Stimulated activated memory B cell treated with anti-CD40 and anti-IgM and Interleukin-4, amounts not matched to agents 10 μg/mL and 1 μg/mL and 100 μg/mL, for 72 hours (primary cell): ENCODE measurements at regions not wholly inside any gene's neighbourhood (a gene's known extent, or its start where the extent isn't known, plus 50 kb on each side); places are given as distances from the start of the nearest gene placed in this dataset.

ENCODE experiments used
- ATAC-seq: fragments of 150-1000 bp; cut with Tn5 transposase; 2 replicates; pipeline ENCODE4 v1.10.0; 2021
- H3K27ac Mint-ChIP-seq: one replicate; pipeline ENCODE4 v1.8.0; 2022; ENCODE audit warnings: mild to moderate bottlenecking, mixed read lengths
- H3K27me3 Mint-ChIP-seq: one replicate; pipeline ENCODE4 v1.8.0; 2022; ENCODE audit warnings: mixed read lengths
- H3K36me3 Mint-ChIP-seq: one replicate; pipeline ENCODE4 v1.8.0; 2022; ENCODE audit warnings: mixed read lengths
- H3K4me1 Mint-ChIP-seq: one replicate; pipeline ENCODE4 v1.8.0; 2022; ENCODE audit warnings: mixed read lengths
- H3K4me3 Mint-ChIP-seq: one replicate; pipeline ENCODE4 v1.8.0; 2022; ENCODE audit warnings: mild to moderate bottlenecking, moderate library complexity, mixed read lengths
- H3K9me3 Mint-ChIP-seq: one replicate; pipeline ENCODE4 v1.8.0; 2022; ENCODE audit warnings: mixed read lengths

DNA sequence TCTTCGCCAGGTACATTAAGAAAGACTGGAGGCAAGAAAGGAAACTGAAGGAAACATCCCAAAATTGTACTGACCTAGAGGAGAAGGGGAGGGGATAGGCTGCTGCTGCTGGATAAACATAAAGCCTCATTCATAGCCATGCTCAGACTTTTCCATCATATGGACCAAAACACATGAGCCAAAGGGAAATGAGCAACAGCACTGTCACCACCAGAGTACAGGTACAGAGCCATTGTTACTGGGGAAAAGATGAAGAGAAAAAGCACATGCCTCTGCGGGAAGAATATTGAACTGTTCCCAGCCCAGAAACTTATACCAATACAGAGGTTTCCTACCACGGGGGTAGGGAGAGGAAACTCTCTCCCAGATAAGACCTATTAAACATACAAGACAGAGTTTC is 861.9 kb downstream of the NTRK3 start:
- H3K4me1 Mint-ChIP-seq, result no peaks in the 10 kb centered on the region
- no peaks in the 10 kb centered on the region for H3K27me3 Mint-ChIP-seq
- no peak overlapping the region for H3K27ac Mint-ChIP-seq
- H3K9me3 Mint-ChIP-seq, result peaks cover 12% of the 10 kb centered on the region
- ATAC-seq, result no peak
- H3K4me3 Mint-ChIP-seq, result no peak overlapping the region
- H3K36me3 Mint-ChIP-seq, result no peaks in the 10 kb centered on the region

DNA sequence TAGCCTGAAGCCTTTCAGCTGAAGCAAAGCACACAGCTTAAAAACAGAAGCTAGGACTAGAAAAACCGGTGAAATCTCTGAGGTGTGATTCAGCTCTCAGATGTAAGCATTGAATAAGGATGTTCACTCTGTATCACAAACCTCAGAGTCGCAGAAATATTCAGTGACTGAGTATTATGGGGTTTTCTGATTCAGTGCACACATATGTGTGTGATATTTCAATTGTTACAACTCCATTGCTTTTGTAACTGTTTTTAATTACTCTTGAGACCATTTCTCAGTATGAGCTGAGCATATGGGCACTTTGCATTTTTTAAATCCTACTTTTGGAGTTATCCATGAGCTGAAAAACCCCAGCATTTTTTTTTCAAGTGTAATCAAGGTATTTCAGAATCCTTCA is 868.8 kb downstream of the NTRK3 start:
- H3K36me3 Mint-ChIP-seq, result no peaks in the 10 kb centered on the region
- H3K4me3 Mint-ChIP-seq, result no peak overlapping the region
- H3K27ac Mint-ChIP-seq, result no peak overlapping the region
- peaks cover 4% of the 10 kb centered on the region for H3K9me3 Mint-ChIP-seq
- no peaks in the 10 kb centered on the region for H3K27me3 Mint-ChIP-seq
- no peak for ATAC-seq
- H3K4me1 Mint-ChIP-seq, result no peaks in the 10 kb centered on the region

DNA sequence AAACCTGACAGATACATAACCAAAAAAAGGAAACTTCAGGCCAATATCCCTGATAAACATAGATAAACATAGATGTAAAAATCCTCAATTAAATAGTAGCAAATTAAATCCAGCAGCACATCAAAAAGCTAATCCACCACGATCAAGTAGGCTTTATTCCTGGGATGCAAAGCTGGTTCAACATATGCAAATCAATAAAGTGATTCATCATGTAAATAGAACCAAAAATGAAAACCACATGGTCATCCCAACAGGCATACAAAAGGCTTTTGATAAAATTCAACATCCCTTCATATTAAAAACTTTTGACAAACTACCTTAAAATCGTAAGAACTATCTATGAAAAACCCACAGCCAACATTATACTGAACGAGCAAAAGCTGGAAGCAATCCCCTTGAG is 882.2 kb downstream of the NTRK3 start:
- ATAC-seq, result no peak
- Mint-ChIP-seq H3K4me1 (no peaks in the 10 kb centered on the region), H3K4me3 (no peak overlapping the region)

DNA sequence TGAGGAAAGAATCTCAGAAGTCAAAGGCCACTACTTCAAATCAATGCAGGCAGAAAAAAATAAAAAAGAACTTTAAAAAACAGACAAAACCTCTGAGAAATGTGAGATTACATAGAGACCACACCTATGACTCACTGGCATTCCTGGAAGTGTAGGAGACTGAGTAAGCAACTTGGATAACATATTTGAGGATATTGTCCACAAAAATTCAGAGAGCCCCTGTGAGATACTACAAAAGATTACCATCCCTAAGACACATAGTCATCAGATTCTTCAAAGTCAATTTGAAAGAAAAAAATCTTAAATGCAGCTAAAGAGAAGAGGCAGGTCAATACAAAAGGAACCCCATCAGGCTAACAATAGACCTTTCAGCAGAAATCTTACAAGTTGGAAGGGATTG is 887.3 kb downstream of the NTRK3 start:
- Mint-ChIP-seq H3K27ac (no peak overlapping the region), H3K27me3 (no peaks in the 10 kb centered on the region), H3K4me1 (no peaks in the 10 kb centered on the region), H3K4me3 (no peak overlapping the region), H3K36me3 (no peaks in the 10 kb centered on the region), H3K9me3 (peaks cover 7% of the 10 kb centered on the region)
- ATAC-seq, result no peak

More for the DNA sequence above, 882.2 kb downstream of the NTRK3 start:
- Mint-ChIP-seq H3K27me3 (no peaks in the 10 kb centered on the region), H3K9me3 (peaks cover 7% of the 10 kb centered on the region), H3K27ac (no peak overlapping the region), H3K36me3 (no peaks in the 10 kb centered on the region)

DNA sequence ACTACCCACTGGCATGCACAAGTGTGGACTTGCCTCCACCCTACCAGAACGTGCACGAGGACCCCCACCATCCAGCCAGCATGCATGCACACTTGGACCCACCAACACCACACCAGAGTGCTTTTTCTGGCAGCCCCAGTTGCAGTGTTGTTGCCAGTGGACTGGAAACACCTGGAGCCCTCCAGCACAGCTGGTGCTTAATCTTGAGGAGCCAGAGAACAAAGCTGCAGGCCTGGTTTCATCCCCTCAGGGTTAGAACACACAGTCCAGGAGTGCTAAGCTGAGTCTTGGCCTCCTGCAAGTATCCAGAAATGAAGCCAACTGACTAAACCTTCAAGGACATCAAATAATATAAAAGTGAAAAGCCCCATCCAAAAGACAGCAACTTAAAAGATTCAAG is 888.0 kb downstream of the NTRK3 start:
- no peaks in the 10 kb centered on the region for H3K36me3 Mint-ChIP-seq
- ATAC-seq, result no peak
- no peak overlapping the region for H3K4me3 Mint-ChIP-seq
- H3K27me3 Mint-ChIP-seq, result no peaks in the 10 kb centered on the region
- no peak overlapping the region for H3K27ac Mint-ChIP-seq
- H3K4me1 Mint-ChIP-seq, result no peaks in the 10 kb centered on the region
- H3K9me3 Mint-ChIP-seq, result peaks cover 7% of the 10 kb centered on the region

DNA sequence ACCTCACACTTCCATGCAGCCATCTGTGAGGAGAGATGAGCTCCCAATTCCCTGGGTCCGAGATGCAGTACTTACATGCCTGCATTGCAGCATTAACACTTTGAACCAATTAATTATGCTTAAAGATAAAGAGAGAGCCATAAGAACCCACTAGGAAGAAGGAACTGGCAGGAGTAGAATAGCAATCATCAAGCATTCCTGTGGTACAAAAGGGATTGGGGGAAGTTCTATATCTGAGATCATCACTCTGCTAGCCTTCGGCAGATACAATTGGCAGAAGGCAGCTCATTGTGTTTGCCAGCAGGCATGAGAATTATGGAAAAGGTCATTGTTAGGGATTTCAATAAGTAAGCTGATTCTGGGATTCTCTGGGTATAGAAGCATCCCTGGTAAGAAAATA is 891.4 kb downstream of the NTRK3 start:
- no peaks in the 10 kb centered on the region for H3K4me1 Mint-ChIP-seq

DNA sequence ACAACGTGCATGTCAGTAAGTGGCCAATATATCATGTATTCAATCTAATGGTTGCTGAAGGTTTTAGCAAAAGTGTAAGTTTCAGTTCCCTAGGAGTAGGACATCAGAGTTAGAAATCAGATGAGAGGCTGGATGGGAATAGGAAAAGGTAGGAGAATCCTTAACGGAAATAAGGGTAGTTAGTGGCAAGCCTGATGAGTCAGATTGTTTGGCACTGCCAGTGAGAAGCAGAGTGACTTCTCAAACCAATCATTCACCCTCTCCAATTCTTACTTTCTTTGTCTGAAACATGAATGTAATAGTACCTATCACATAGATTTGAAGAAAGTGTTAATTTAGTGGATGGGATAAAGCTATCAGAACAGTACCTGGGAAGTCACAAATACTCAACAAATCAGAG is 894.0 kb downstream of the NTRK3 start:
- Mint-ChIP-seq H3K9me3 (peaks cover 2% of the 10 kb centered on the region), H3K27ac (no peak overlapping the region), H3K4me1 (no peaks in the 10 kb centered on the region), H3K27me3 (no peaks in the 10 kb centered on the region), H3K4me3 (no peak overlapping the region), H3K36me3 (no peaks in the 10 kb centered on the region)
- ATAC-seq, result no peak

More for the DNA sequence above, 891.4 kb downstream of the NTRK3 start:
- Mint-ChIP-seq H3K27me3 (no peaks in the 10 kb centered on the region), H3K27ac (no peak overlapping the region), H3K4me3 (no peak overlapping the region), H3K9me3 (peaks cover 7% of the 10 kb centered on the region), H3K36me3 (no peaks in the 10 kb centered on the region)
- ATAC-seq, result no peak

DNA sequence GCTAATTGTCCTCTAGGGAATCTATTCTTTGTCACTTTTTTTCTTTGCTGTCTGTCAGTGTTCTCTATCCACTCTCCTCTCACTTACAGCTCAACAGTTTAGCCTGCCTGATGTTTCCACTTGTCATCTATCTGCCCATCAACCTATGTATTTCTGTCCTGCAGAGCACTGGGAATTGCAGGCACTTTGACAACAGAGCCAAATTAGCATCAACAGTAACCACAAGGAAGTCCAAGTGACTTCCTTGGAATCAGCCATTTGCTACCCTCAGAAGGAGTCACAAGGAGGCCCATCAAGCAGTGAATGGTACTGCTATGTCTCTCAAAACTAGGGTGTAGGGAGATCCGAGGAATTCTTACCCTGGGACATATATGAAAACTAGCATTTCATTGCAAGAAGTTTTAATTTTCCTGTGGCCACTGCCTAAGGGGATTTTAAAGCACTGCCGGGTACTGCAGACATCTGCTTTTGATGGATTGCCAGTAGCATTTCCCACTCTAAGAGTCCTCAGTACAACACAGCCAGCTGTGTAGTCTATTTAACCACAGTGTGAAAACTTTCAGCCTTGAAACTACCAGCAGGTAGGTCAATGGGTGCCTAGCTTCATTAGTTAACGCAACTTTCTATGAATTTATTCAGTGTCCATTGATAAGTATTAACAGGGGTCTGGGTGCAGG is 898.8 kb downstream of the NTRK3 start:
- Mint-ChIP-seq H3K4me3 (no peak overlapping the region), H3K27ac (no peak overlapping the region), H3K4me1 (no peaks in the 10 kb centered on the region), H3K36me3 (no peaks in the 10 kb centered on the region), H3K9me3 (no peaks in the 10 kb centered on the region), H3K27me3 (no peaks in the 10 kb centered on the region)
- no peak for ATAC-seq

DNA sequence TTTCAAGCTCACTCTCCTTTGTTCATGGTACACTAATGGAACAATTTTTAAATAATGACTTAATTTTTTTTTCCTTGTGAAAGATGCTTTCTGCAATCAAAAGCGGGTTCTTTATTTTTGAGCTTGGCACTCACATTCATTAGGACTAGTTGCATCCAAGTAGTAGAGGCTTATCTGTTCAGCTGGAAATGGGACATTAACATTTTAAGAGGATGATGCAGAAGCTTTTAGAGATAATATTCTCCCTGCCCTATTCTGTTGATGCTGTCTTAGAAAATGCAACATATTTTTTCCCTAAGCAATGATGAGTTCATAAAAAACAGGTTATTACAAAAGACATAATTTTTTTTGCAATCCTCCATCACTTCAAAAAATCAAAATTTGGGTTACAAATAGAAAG is 900.6 kb downstream of the NTRK3 start:
- Mint-ChIP-seq H3K27me3 (no peaks in the 10 kb centered on the region), H3K27ac (no peak overlapping the region), H3K36me3 (no peaks in the 10 kb centered on the region), H3K4me1 (no peaks in the 10 kb centered on the region), H3K4me3 (no peak overlapping the region), H3K9me3 (no peaks in the 10 kb centered on the region)
- no peak for ATAC-seq

DNA sequence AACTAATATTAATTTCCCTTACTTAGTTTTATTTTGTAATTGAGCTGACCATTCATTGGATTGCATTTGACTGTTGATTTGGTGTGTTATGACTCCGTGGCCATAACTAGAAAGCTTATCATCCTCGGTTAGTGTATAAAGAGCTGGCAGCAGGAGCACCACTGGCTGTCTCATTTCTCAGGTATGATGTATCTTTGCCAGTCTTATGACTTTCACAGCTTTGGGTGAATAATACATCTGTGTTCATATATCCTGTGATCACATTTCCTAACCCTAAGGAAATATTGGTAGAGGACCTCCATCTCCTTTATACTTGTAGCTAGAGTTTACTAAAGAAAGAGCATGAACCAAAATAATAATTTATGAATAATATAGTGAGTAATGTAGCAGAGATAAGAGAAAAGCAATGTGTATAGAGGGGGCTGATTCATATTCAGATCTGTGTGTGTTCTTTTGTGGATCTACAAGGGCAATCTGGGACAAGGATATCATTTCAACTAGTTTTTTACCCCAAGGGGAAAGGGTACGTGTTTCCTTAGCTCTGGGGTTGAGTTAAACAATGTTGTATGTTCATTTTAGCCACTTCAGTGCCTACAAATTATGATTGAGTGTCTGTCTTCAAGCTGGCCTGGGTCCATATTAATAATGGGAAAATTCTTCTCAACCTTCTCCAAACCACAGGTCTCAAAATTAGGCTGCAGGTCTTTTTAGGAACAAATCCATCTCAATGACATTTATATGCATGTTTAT is 901.7 kb downstream of the NTRK3 start:
- Mint-ChIP-seq H3K9me3 (no peaks in the 10 kb centered on the region), H3K4me1 (no peaks in the 10 kb centered on the region), H3K4me3 (no peak overlapping the region), H3K27ac (no peak overlapping the region), H3K27me3 (no peaks in the 10 kb centered on the region), H3K36me3 (no peaks in the 10 kb centered on the region)
- no peak for ATAC-seq

DNA sequence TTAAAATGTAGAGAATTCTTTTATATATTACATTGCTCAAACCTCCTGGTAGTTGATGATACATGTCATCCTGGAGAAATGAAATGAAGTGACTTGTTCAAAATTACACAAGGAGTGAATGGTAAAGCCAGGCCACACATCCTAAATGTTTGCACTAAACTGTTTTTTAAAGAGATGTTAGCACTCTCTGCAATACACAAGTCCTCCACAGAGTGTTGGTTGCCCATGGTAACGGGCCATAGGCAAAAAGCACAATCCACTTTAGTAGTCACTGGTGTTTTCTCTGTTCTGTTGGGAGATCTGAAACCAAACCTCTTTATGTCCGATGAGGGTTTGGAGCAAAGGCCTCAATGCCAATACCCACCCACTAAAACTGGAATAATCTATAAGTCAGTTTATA is 907.4 kb downstream of the NTRK3 start:
- no peaks in the 10 kb centered on the region for H3K36me3 Mint-ChIP-seq
- no peaks in the 10 kb centered on the region for H3K27me3 Mint-ChIP-seq
- H3K9me3 Mint-ChIP-seq, result no peaks in the 10 kb centered on the region
- no peaks in the 10 kb centered on the region for H3K4me1 Mint-ChIP-seq
- H3K27ac Mint-ChIP-seq, result no peak overlapping the region
- no peak overlapping the region for H3K4me3 Mint-ChIP-seq
- ATAC-seq, result no peak

DNA sequence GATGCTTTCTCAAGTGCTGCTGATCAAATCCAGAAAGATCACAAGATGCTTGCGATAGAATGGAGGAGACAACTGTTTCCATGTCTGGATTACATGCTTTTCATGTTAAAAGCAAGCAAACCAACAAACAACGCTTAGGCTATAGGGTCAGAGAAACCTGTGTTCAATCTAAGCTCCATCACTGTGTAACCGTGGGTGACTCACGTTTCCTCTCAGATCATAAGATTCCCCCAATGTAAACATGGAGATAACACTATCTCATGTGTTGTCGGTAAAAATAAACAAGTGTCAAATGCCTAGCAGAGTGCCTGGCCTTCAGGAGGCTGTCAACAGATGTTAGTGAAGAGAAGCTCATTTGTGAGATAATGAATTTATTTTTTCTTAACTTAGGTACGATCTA is 907.8 kb downstream of the NTRK3 start:
- Mint-ChIP-seq H3K36me3 (no peaks in the 10 kb centered on the region), H3K9me3 (peaks cover 2% of the 10 kb centered on the region), H3K4me1 (no peaks in the 10 kb centered on the region), H3K4me3 (no peak overlapping the region), H3K27ac (no peak overlapping the region), H3K27me3 (no peaks in the 10 kb centered on the region)
- ATAC-seq, result no peak

DNA sequence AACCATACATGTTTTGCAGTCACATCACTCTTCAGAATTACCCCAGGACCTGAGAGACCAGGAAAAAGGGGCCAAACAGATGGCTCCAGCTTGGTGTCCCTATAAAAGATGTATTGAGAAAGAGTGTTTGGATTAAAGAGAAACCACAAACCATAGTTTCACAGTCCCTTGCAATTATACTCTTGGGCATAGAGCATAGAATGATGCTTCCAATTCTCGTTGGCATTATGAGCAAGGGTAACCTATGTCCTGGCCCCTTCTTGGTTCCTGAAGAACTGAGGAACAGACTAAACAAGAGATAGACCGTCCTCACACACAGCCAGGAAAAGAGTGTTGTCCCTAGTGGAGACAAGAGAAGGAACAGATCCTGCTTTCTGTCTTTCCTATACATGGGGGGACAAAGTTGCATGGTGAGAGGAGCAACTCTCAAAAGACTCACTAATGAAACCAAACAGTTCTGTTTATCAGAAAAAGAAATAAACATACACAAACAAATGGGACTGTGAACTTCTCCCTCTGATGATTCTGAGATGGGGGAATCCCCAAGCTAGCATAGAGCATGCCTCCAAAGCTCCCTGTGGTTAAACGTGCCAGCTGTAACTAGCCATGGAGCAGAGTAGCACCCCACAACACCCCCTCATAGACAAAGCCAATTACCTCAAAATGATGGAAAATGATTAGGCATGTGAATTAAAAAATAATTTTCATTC is 908.6 kb downstream of the NTRK3 start:
- Mint-ChIP-seq H3K4me3 (no peak overlapping the region), H3K9me3 (peaks cover 2% of the 10 kb centered on the region), H3K27me3 (no peaks in the 10 kb centered on the region), H3K4me1 (no peaks in the 10 kb centered on the region), H3K27ac (no peak overlapping the region), H3K36me3 (no peaks in the 10 kb centered on the region)
- ATAC-seq, result no peak

DNA sequence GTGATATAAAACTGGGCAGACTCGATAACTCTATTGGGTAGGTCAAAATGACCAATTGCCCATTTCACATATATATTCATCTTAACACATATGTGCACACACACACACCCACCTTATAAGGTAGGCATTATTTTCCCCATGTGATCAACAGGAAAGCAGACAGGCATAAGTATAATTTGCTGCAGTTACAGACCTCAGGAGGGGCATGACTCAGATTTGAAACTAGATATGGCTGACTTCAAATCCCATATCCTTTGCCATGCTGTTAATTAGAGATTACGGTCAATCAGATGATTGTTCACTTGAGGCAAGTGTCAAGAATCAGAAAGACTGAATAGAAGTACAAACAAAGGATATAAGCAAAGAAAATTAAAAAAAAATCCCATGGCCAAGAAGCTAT is 910.6 kb downstream of the NTRK3 start:
- H3K9me3 Mint-ChIP-seq, result peaks cover 2% of the 10 kb centered on the region
- H3K27ac Mint-ChIP-seq, result no peak overlapping the region
- no peak overlapping the region for H3K4me3 Mint-ChIP-seq
- H3K36me3 Mint-ChIP-seq, result no peaks in the 10 kb centered on the region
- no peak for ATAC-seq
- H3K4me1 Mint-ChIP-seq, result no peaks in the 10 kb centered on the region
- H3K27me3 Mint-ChIP-seq, result no peaks in the 10 kb centered on the region

DNA sequence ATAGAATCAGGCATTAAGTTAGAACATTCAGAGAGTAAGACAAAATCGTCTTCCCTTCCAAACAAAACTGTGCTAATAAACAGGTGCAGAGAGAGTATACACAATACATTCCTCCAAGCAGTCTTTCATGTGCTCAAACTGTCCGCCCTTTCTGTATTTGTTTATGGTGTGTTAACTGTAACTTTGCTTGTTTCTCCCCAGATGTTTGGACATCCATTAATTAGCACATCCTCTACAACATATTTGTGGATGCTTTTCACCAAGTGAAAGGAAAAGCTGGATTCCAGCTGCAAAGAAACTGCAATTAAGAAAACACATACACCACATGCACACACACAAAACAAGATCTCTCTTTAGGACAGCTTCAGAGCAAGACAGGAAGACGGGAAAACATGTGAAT is 912.6 kb downstream of the NTRK3 start:
- Mint-ChIP-seq H3K4me1 (no peaks in the 10 kb centered on the region), H3K36me3 (no peaks in the 10 kb centered on the region), H3K9me3 (peaks cover 2% of the 10 kb centered on the region), H3K27ac (no peak overlapping the region), H3K4me3 (no peak overlapping the region), H3K27me3 (no peaks in the 10 kb centered on the region)
- ATAC-seq, result no peak

DNA sequence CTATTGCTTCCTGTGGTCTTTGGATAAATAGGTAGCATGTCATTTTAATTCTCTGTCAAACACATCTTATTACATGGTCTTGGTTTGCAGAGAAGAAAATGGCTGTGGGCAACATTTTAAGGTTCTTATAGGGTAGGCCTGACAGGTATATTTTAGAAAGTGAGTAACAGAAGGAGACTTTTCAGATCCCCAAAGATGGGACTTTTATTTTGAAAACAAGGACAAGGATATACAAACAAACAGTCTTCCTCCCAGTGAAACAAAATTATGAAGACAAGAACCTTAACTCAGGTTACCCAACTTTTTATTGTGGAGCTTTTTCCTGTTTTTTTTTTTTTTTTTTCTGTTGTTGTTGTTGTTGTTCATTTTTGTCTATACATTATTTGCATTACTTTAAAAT is 916.2 kb downstream of the NTRK3 start:
- Mint-ChIP-seq H3K27ac (no peak overlapping the region), H3K4me1 (no peaks in the 10 kb centered on the region), H3K4me3 (no peak overlapping the region), H3K27me3 (no peaks in the 10 kb centered on the region), H3K36me3 (no peaks in the 10 kb centered on the region), H3K9me3 (peaks cover 7% of the 10 kb centered on the region)
- no peak for ATAC-seq
